Progenitor cell of endocrine pancreas (in vitro differentiated cells): ENCODE measurements at regions not wholly inside any gene's neighbourhood (a gene's known extent, or its start where the extent isn't known, plus 50 kb on each side); places are given as distances from the start of the nearest gene placed in this dataset.

ENCODE experiments used
- DNase-seq: peaks from one replicate; pipeline ENCODE4 v3.0.0; 2021; ENCODE audit warnings: low spot score; ENCODE audit not compliant: unreplicated experiment
- H3K27ac Mint-ChIP-seq: 2 replicates; pipeline ENCODE4 v1.8.0; 2021; ENCODE audit warnings: mild to moderate bottlenecking, moderate library complexity, mixed read lengths
- H3K27me3 Mint-ChIP-seq: 2 replicates; pipeline ENCODE4 v1.8.0; 2021; ENCODE audit warnings: mixed read lengths
- H3K36me3 Mint-ChIP-seq: 2 replicates; pipeline ENCODE4 v1.8.0; 2022; ENCODE audit warnings: mixed read lengths; ENCODE audit not compliant: insufficient read depth
- H3K4me1 Mint-ChIP-seq: 2 replicates; pipeline ENCODE4 v1.8.0; 2021; ENCODE audit warnings: low read depth, mixed read lengths
- H3K4me3 Mint-ChIP-seq: 2 replicates; pipeline ENCODE4 v1.8.0; 2021; ENCODE audit warnings: low read depth, mild to moderate bottlenecking, moderate library complexity, mixed read lengths
- H3K9me3 Mint-ChIP-seq: 2 replicates; pipeline ENCODE4 v1.8.0; 2021; ENCODE audit warnings: low read depth, mixed read lengths
- TF ChIP-seq, protein P1 (sequence below): fragments of 200-600 bp; sonication (generic); IDR thresholded peaks from one replicate; pipeline ENCODE4 v1.5.0; 2021; ENCODE audit warnings: antibody characterized with exemption, mild to moderate bottlenecking; ENCODE audit not compliant: unreplicated experiment

DNA sequence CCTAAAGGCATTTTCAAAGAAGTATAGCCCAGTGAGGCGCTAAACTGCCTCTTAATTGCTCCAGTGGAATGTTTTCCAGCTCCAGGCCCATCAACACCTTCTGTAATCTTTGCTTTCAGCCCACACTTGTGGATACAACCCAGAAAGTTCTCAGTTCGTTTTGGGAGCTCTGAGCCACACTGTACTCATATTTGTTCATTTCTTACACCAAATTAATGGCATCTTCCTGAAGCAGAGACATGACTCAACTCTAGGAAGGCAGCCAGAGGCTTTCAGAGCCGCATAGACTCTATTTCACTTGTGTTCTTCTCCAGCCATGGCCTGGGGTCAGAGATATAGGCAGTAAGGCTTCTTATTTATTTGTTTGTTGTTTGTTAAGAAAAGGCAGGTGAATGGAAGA lies 175.5 kb upstream of the NCAM1 start:
- Mint-ChIP-seq H3K27me3 (peaks cover 4% of the 10 kb centered on the region), H3K27ac (no peak overlapping the region), H3K36me3 (no peaks in the 10 kb centered on the region), H3K4me3 (no peak overlapping the region), H3K4me1 (no peaks in the 10 kb centered on the region), H3K9me3 (no peaks in the 10 kb centered on the region)
- TF ChIP-seq, protein P1, sequence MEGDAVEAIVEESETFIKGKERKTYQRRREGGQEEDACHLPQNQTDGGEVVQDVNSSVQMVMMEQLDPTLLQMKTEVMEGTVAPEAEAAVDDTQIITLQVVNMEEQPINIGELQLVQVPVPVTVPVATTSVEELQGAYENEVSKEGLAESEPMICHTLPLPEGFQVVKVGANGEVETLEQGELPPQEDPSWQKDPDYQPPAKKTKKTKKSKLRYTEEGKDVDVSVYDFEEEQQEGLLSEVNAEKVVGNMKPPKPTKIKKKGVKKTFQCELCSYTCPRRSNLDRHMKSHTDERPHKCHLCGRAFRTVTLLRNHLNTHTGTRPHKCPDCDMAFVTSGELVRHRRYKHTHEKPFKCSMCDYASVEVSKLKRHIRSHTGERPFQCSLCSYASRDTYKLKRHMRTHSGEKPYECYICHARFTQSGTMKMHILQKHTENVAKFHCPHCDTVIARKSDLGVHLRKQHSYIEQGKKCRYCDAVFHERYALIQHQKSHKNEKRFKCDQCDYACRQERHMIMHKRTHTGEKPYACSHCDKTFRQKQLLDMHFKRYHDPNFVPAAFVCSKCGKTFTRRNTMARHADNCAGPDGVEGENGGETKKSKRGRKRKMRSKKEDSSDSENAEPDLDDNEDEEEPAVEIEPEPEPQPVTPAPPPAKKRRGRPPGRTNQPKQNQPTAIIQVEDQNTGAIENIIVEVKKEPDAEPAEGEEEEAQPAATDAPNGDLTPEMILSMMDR: no peak
- no peak for DNase-seq

DNA sequence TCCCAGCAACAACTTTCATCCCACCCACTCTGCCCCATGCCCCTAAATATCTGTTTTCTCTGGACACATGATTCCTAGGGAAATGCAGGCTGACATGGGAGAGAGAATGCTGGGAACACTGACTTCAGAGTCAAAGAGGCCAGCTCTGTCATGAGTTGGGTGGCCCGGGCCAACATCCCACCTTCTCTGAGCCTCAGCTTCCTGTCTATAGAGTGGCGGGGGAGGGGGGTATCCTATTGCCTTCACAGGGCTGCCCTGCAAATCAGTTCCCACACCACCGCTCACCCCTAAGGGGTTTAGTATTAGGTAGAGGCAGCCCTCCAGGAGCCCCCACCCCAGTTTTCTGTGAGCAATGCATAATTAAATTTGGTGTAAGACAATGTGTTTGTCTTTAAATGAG lies 175.0 kb upstream of the NCAM1 start:
- H3K9me3 Mint-ChIP-seq: no peaks in the 10 kb centered on the region
- TF ChIP-seq, protein P1: no peak
- no peak for DNase-seq
- H3K27me3 Mint-ChIP-seq: peaks cover 4% of the 10 kb centered on the region
- H3K36me3 Mint-ChIP-seq: no peaks in the 10 kb centered on the region
- H3K4me3 Mint-ChIP-seq: no peak overlapping the region
- H3K4me1 Mint-ChIP-seq: no peaks in the 10 kb centered on the region
- H3K27ac Mint-ChIP-seq: no peak overlapping the region

DNA sequence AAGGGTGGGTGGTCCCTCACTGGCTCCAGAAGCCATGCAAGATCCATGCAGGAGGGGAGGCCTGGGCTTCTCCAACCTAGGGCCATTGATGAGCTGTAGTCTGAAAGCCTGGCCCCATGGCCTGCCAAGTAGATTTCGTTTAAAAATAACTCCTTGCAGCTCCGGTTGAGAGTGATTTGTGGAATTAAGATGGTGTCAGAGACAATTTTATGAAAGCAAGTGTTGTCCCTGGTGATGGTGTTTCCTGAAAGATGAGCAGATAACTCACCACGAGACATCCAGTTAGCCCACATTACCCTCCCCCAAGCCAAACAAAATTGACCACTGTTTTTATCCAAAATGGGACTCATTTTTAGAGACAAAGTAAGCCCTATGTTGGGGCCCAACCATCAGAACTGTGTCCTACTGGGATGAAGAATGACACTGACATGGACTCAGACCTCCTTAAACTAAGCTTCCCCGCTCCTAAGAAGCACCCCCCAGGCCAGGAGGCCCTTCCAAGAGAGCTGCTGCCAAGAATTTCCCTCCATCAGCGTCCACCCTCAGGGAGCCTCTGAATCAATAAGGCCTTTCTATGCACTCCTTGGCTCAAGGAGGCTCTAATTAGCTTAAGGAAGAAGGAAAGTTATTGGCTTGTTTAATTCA lies 174.2 kb upstream of the NCAM1 start:
- H3K9me3 Mint-ChIP-seq: no peaks in the 10 kb centered on the region

DNA sequence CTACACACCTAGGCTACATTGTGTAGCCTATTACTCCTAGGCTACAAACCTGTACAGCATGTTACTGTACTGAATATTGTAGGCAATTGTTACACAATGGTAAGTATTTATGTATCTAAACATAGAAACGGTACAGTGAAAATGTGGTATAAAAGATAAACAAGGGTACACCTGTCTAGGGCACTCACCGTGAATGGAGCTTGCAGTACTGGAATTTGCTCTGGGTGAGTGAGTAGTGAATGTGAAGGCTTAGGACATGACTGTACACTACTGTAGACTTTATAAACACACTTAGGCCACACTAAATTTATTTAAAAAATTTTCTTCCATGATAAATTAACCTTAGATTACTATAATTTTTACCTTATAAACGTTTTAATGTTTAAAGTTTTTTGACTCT lies 171.7 kb upstream of the NCAM1 start:
- TF ChIP-seq, protein P1: no peak
- no peak overlapping the region for H3K27ac Mint-ChIP-seq
- H3K9me3 Mint-ChIP-seq: no peaks in the 10 kb centered on the region
- no peak for DNase-seq
- no peak overlapping the region for H3K4me3 Mint-ChIP-seq
- H3K27me3 Mint-ChIP-seq: peaks cover 4% of the 10 kb centered on the region
- H3K36me3 Mint-ChIP-seq: no peaks in the 10 kb centered on the region
- H3K4me1 Mint-ChIP-seq: no peaks in the 10 kb centered on the region

More for the DNA sequence above, 174.2 kb upstream of the NCAM1 start:
- DNase-seq: no peak
- no peak overlapping the region for H3K27ac Mint-ChIP-seq
- H3K4me3 Mint-ChIP-seq: no peak overlapping the region
- no peaks in the 10 kb centered on the region for H3K4me1 Mint-ChIP-seq
- H3K27me3 Mint-ChIP-seq: peaks cover 4% of the 10 kb centered on the region
- no peaks in the 10 kb centered on the region for H3K36me3 Mint-ChIP-seq
- TF ChIP-seq, protein P1: no peak

DNA sequence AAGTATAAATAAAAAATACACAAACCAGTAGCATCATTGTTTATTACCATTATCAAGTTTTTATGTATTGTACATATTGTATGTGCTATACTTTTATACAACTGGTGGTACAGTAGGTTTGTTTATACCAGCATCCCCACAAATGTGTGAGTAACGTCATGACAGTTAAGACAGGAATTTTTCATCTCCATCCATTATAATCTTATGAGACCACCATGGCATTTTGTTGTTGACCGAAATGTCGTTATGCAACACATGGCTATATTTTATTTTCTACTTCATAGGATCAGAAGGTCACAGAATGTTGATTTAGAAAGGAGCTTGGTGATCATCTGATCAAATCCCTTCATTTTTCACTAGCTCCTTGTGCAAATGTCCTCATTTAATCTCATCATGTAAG lies 170.9 kb upstream of the NCAM1 start:
- no peak for DNase-seq
- H3K4me1 Mint-ChIP-seq: no peaks in the 10 kb centered on the region
- peaks cover 4% of the 10 kb centered on the region for H3K27me3 Mint-ChIP-seq
- no peaks in the 10 kb centered on the region for H3K9me3 Mint-ChIP-seq
- TF ChIP-seq, protein P1: no peak
- no peak overlapping the region for H3K27ac Mint-ChIP-seq
- H3K36me3 Mint-ChIP-seq: no peaks in the 10 kb centered on the region
- no peak overlapping the region for H3K4me3 Mint-ChIP-seq
